ENCODE measurements at regions not wholly inside any gene's neighbourhood (a gene's known extent, or its start where the extent isn't known, plus 50 kb on each side); places are given as distances from the start of the nearest gene placed in this dataset.

DNA sequence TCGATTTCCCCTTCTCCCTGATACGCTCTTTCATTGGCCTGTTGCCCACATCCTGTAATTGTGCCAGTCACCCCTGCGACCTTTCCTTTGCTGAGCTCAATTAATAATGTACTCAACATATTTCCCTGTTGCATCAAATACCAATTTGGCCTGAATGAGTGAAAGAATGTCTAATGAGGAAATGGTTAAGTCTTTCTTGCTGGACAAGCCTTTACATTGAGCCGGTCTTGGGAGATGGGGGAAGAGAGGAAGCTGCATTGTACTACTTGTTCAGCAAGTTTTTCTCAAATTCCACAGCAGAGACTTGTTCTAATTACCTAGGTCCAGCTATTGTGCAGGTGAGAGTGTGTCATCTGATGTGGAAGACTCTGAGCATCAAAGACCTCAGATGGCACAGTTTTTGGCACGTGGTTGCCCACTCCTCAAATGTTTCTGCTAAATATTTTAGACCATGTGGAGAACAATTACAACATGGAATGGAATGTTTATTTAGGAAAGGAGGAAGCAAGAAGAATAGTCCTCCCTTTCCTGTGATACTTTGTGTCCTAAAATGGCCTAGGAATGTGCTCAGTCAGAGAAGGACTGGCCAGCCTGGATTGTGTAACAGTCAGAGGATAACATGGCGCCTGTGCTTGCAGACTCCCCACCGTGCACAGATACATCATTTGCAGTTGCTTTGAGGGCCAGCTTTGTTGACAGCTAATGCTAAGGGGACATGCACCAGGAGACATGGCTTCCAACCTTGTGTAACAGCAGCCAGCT is 129.5 kb upstream of the E2F8 start:
- no peak overlapping the region; the same call in 1 of the 2 replicates for H3K27ac Mint-ChIP-seq
- Histone ChIP-seq H2AFZ (0 out of 2 replicates have a peak overlapping the region, but pooled peaks have one; percentile 43), H3K4me3 (no peak overlapping the region), H3K36me3 (ENCODE audit: insufficient read depth) (no peaks in the 10 kb centered on the region), H3K27me3 (ENCODE audit: insufficient read depth) (no peaks in the 10 kb centered on the region), H3F3A (replicated peaks; ENCODE audit: low read depth) (no peaks in the 10 kb centered on the region), H3K4me1 (ENCODE audit: insufficient read depth) (no peaks in the 10 kb centered on the region), H3K9me2 (ENCODE audit: insufficient read depth) (peaks cover 9% of the 10 kb centered on the region; the same call in 1 of the 2 replicates), H3K79me2 (replicated peaks; ENCODE audit: insufficient read depth) (no peaks in the 10 kb centered on the region), H3K4me2 (no peak overlapping the region), H4K20me1 (replicated peaks; ENCODE audit: insufficient read depth) (no peaks in the 10 kb centered on the region), H3K27ac (ENCODE audit: low read depth) (no peak overlapping the region)
- no peak for ATAC-seq
- H3K4me3 Mint-ChIP-seq = no peak overlapping the region
- peaks cover 4% of the 10 kb centered on the region; the same call in 2 of the 3 replicates for H3K4me1 Mint-ChIP-seq
- DNase-seq (ENCODE audit: low spot score) = no peak
- TF ChIP-seq, protein P1, sequence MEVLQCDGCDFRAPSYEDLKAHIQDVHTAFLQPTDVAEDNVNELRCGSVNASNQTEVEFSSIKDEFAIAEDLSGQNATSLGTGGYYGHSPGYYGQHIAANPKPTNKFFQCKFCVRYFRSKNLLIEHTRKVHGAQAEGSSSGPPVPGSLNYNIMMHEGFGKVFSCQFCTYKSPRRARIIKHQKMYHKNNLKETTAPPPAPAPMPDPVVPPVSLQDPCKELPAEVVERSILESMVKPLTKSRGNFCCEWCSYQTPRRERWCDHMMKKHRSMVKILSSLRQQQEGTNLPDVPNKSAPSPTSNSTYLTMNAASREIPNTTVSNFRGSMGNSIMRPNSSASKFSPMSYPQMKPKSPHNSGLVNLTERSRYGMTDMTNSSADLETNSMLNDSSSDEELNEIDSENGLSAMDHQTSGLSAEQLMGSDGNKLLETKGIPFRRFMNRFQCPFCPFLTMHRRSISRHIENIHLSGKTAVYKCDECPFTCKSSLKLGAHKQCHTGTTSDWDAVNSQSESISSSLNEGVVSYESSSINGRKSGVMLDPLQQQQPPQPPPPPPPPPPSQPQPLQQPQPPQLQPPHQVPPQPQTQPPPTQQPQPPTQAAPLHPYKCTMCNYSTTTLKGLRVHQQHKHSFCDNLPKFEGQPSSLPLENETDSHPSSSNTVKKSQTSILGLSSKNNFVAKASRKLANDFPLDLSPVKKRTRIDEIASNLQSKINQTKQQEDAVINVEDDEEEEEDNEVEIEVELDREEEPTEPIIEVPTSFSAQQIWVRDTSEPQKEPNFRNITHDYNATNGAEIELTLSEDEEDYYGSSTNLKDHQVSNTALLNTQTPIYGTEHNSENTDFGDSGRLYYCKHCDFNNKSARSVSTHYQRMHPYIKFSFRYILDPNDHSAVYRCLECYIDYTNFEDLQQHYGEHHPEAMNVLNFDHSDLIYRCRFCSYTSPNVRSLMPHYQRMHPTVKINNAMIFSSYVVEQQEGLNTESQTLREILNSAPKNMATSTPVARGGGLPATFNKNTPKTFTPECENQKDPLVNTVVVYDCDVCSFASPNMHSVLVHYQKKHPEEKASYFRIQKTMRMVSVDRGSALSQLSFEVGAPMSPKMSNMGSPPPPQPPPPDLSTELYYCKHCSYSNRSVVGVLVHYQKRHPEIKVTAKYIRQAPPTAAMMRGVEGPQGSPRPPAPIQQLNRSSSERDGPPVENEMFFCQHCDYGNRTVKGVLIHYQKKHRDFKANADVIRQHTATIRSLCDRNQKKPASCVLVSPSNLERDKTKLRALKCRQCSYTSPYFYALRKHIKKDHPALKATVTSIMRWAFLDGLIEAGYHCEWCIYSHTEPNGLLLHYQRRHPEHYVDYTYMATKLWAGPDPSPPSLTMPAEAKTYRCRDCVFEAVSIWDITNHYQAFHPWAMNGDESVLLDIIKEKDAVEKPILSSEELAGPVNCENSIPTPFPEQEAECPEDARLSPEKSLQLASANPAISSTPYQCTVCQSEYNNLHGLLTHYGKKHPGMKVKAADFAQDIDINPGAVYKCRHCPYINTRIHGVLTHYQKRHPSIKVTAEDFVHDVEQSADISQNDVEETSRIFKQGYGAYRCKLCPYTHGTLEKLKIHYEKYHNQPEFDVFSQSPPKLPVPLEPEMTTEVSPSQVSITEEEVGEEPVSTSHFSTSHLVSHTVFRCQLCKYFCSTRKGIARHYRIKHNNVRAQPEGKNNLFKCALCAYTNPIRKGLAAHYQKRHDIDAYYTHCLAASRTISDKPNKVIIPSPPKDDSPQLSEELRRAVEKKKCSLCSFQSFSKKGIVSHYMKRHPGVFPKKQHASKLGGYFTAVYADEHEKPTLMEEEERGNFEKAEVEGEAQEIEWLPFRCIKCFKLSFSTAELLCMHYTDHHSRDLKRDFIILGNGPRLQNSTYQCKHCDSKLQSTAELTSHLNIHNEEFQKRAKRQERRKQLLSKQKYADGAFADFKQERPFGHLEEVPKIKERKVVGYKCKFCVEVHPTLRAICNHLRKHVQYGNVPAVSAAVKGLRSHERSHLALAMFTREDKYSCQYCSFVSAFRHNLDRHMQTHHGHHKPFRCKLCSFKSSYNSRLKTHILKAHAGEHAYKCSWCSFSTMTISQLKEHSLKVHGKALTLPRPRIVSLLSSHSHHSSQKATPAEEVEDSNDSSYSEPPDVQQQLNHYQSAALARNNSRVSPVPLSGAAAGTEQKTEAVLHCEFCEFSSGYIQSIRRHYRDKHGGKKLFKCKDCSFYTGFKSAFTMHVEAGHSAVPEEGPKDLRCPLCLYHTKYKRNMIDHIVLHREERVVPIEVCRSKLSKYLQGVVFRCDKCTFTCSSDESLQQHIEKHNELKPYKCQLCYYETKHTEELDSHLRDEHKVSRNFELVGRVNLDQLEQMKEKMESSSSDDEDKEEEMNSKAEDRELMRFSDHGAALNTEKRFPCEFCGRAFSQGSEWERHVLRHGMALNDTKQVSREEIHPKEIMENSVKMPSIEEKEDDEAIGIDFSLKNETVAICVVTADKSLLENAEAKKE (CRISPR knock-in tag; IDR thresholded peaks at IDR 0.05) = no peak
- TF ChIP-seq STAT1 (IDR thresholded peaks at IDR 0.05; ENCODE audit: unreplicated experiment) = no peak
- no peak for TF ChIP-seq EZH2phosphoT487 (IDR thresholded peaks at IDR 0.05; ENCODE audit: unreplicated experiment)
- TF ChIP-seq REST (IDR thresholded peaks at IDR 0.05; ENCODE audit: unreplicated experiment) = no peak
- no peak for TF ChIP-seq ZNF331 (CRISPR knock-in tag; IDR thresholded peaks at IDR 0.05; ENCODE audit: low read depth)
- no peak for TF ChIP-seq EZH2 (IDR thresholded peaks at IDR 0.05; ENCODE audit: low read depth, unreplicated experiment)
- no peak for TF ChIP-seq ZNF114 (CRISPR knock-in tag; IDR thresholded peaks at IDR 0.05)
- no peak for TF ChIP-seq POLR2AphosphoS5 (IDR thresholded peaks at IDR 0.05; ENCODE audit: low read depth)
- TF ChIP-seq CREB1 (CRISPR knock-in tag; IDR thresholded peaks at IDR 0.05; ENCODE audit: low read depth) = no peak
- TF ChIP-seq, protein P2, sequence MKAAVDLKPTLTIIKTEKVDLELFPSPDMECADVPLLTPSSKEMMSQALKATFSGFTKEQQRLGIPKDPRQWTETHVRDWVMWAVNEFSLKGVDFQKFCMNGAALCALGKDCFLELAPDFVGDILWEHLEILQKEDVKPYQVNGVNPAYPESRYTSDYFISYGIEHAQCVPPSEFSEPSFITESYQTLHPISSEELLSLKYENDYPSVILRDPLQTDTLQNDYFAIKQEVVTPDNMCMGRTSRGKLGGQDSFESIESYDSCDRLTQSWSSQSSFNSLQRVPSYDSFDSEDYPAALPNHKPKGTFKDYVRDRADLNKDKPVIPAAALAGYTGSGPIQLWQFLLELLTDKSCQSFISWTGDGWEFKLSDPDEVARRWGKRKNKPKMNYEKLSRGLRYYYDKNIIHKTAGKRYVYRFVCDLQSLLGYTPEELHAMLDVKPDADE (IDR thresholded peaks at IDR 0.05) = no peak
- TF ChIP-seq JUNB (IDR thresholded peaks at IDR 0.05; ENCODE audit: unreplicated experiment) = no peak
- TF ChIP-seq, protein P3, sequence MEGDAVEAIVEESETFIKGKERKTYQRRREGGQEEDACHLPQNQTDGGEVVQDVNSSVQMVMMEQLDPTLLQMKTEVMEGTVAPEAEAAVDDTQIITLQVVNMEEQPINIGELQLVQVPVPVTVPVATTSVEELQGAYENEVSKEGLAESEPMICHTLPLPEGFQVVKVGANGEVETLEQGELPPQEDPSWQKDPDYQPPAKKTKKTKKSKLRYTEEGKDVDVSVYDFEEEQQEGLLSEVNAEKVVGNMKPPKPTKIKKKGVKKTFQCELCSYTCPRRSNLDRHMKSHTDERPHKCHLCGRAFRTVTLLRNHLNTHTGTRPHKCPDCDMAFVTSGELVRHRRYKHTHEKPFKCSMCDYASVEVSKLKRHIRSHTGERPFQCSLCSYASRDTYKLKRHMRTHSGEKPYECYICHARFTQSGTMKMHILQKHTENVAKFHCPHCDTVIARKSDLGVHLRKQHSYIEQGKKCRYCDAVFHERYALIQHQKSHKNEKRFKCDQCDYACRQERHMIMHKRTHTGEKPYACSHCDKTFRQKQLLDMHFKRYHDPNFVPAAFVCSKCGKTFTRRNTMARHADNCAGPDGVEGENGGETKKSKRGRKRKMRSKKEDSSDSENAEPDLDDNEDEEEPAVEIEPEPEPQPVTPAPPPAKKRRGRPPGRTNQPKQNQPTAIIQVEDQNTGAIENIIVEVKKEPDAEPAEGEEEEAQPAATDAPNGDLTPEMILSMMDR (conservative IDR thresholded peaks at IDR 0.05; ENCODE audit: low read depth in 2 of 2) = no peak
- no peak for TF ChIP-seq NANOG (IDR thresholded peaks at IDR 0.05; ENCODE audit: borderline replicate concordance)
- no peaks in the 10 kb centered on the region for H3K36me3 Mint-ChIP-seq (ENCODE audit: low read depth)
- H3K27me3 Mint-ChIP-seq (ENCODE audit: insufficient read depth, low read depth, poor library complexity) = peaks cover 6% of the 10 kb centered on the region
- no peaks in the 10 kb centered on the region for H3K9me3 Mint-ChIP-seq
